T47D (cell line): ENCODE measurements at regions not wholly inside any gene's neighbourhood (a gene's known extent, or its start where the extent isn't known, plus 50 kb on each side); places are given as distances from the start of the nearest gene placed in this dataset.
"Not testable (repeated sequence)": the region's sequence is repeated elsewhere in the genome, so short reads cannot be mapped to it uniquely, and the experiment has no call there.

ENCODE experiments used
- DNase-seq, 2 experiments: peaks; one replicate each; pipeline versions ENCODE4 v3.0.0 to v3.0.0-alpha.2; 2011 to 2012; ENCODE audit warnings: low read depth in 1 of 2, low spot score in 1 of 2
- JUND ChIP-seq: IDR thresholded peaks from 2 replicates; pipeline ENCODE4 v1.6.1; 2012; ENCODE audit warnings: low read depth
- in situ Hi-C: cut with HindIII; loops from 2 replicates; pipeline ENCODE4 v1.10.0; 2016; ENCODE audit warnings: low sequenced_read_pairs, low pct_unique_long_range_greater_than_20kb

DNA sequence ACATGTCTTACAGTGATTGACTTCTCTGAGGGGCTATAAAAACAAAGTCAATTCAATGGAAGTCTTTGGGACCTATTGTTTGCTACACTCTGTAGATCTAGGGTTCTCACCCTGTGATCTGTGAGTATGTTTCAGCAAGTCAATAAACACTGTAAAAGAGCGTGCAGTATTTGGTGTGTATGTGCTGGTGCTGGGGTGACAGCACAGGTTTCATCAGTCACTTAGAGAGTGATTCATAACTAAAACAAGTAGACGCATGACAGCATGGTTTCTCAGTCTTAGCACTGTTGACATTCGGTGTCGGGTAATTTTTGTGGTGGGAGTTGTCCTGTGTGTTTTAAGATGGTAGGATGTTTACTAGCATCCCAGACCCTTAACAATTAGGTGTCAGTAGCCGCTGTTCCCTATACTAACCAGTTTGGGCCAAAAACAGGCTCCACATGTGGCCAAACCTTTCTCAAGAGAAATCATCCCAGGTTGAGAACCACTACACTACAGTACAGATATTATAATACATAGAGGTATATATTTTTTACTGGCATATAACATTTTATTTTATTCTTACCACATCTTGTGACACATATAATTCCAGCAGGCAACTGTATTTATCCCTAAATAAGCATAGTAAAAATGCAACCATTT is 411.8 kb downstream of the ARL4A start:
- in situ Hi-C loops, result no loop called here
- TF ChIP-seq JUND, result no peak
- no peak for DNase-seq

- no peak for TF ChIP-seq JUND
- in situ Hi-C loops, result no loop called here
- no peak for DNase-seq
Measured at GRCh38 chr7:13104128-13104527, 416.7 kb downstream of the ARL4A start.

DNA sequence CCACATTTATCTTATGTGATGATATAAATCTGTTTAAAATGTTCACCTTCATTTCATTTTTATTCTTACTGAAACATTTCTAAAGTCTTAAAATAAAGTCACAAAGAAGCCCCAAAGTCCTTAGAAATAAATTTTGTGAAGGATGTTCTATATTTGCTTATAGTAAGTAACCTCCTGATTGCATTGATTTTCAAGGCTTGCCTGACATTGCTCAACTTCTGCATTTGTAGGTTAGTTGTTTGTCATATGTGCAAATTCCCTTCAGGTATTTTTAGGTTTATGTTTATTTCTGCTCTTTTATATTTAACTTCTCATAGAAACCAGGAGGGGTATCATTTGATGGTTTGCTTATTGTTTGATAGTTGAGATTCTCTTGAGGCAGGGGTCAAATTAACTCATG is 417.8 kb downstream of the ARL4A start:
- in situ Hi-C loops, result no loop called here
- TF ChIP-seq JUND, result no peak
- DNase-seq, result no peak

- DNase-seq, result no peak
- no peak for TF ChIP-seq JUND
- in situ Hi-C loops, result no loop called here
Measured at GRCh38 chr7:13106513-13106912, 419.1 kb downstream of the ARL4A start.

DNA sequence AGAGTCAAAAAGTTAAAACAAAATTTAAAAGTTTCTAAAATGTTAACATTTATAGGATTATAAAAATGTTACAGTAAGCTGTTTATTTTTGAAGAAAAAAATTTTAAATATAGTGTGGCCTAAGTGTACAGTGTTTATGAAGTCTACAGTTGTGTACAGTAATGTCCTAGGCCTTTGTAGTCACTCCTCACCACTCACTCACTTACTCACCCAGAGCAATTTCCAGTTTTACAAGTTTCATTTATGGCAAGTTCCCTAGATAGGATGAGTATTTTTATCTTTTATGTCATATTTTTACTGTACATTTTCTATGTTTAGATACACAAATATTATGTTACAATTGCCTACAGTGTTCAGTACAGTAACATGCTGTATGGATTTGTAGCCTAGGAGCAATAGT is 419.9 kb downstream of the ARL4A start:
- no peak for TF ChIP-seq JUND
- in situ Hi-C loops, result no loop called here
- DNase-seq, result no peak

DNA sequence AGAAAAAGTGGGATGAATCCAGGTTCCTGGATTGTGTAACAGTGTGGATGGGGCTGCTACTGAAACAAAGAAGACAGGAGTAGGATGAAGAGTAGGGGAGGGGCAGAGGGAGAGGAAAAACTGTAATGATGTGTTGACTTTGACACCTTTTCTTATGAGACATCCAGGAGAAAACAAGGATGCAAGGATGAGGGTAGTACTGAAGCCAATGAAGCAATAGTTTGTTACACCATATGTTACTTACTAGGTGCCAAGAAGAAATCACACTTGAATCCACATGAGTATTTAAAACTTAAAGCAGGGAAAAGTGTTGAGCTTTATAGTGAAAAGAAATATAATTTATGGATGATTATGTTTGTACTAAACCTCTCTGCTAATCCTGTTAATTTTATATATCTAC is 420.6 kb downstream of the ARL4A start:
- in situ Hi-C loops, result no loop called here
- DNase-seq, result no peak
- no peak for TF ChIP-seq JUND

DNA sequence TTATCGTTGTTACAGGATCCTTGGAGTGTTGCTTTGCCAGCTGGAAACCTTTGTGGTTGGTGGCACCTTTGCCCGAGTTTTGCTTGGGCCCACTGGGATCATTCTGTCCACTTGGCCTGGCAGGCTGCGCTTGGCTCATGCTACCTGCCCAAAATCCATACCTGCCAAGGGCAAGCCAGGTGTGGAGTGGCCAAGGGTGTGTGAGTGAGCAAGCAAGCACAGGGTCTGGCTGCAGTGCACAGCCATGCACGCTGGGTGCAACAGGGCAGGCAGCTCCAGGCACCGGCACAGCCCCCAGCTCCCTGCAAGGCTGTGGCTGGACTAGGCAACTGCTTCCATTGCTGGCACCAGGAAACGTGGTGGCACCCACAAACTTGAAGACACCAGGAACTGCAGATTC is 421.8 kb downstream of the ARL4A start:
- no peak for DNase-seq
- no peak for TF ChIP-seq JUND
- in situ Hi-C loops, result no loop called here

DNA sequence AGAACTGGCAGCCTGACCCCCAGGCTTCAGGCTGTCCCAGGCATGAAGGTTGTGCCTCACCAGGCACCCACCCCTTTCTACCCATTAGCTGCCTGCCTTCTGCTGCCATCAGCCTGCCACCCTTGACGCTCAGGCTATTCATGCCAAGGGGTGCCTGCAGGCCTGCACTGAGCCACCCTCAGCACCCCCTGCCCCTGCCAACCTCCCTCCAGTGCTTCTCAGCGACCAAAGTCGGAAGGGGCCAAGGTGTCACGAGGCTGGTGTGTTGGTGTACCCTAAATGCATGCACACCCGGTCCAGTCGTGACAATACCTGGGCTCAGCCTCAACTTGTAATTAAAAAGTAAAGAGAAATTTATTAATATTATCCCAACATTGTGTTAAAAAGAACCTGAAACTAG is 422.7 kb downstream of the ARL4A start:
- no peak for TF ChIP-seq JUND
- in situ Hi-C loops, result no loop called here

GRCh38 chr7:13111230-13111629 is 423.8 kb downstream of the ARL4A start:
- in situ Hi-C loops, result no loop called here
- no peak for DNase-seq
- no peak for TF ChIP-seq JUND

More for the DNA sequence above, 422.7 kb downstream of the ARL4A start:
- no peak for DNase-seq

GRCh38 chr7:13114240-13114639 is 426.8 kb downstream of the ARL4A start:
- in situ Hi-C loops, DNase-seq: not testable (repeated sequence)

- peak in 1 of 2 experiments; percentile 26 for DNase-seq
- TF ChIP-seq JUND, result no peak
- in situ Hi-C loops, result no loop called here
Measured at GRCh38 chr7:13115157-13115772, 427.8 kb downstream of the ARL4A start.

DNA sequence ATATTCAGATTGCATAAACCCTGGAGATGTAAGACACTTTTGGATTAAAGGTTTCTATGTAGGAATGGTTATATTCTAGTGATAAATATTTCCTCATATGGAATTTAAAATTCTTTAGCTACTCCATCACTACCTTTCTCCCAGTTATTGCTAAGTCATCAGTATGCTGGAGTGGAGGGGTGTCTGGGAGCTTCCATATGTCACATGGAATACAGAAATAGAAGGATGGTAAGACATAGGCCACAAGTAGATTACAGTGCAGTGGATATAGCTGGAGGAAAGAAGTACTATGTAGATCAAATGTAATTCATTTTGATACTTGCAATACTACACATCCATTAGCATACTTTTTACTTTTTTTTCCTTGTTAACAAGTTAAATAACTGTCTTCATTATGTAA is 428.4 kb downstream of the ARL4A start:
- in situ Hi-C loops, result no loop called here
- no peak for TF ChIP-seq JUND
- DNase-seq, result no peak

DNA sequence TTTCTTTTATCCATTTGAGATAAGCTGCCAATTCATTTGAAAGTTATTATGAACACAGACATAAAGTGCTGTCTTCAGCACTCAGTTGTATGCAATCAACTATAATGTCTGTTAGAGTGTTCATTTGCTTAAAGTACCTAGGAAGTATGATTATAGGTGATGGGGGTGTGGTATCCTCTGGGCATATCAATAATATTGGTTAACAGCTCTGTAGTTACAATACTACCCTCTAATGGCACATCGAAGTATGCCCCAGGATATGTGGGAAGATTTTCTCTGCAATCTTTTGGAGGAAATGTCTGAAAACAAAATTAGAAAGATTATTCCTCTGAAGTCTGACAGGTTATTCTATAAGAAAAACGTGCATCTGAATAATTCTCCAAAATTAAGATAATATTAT is 429.7 kb downstream of the ARL4A start:
- no peak for TF ChIP-seq JUND
- peak in 1 of 2 experiments; percentile 36 for DNase-seq
- in situ Hi-C loops, result no loop called here

DNA sequence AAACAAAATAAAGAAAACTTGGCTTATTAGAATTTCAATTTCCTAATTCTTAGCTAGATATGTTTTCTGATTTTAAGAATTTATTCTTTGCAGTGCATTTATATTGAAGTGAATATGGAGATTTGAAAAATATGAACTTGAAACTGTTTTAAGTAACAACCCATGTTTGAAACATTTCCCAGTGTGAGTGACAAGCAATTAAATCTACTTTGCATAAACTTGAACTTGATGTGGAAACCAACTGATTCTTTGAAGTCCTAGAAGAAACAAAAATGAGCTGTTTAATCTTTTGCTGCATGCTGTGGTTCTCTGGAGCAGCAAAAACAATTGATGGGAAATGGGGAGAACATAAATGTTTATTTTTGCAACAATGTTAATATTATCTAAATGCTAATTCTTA is 430.2 kb downstream of the ARL4A start:
- TF ChIP-seq JUND, result no peak
- in situ Hi-C loops, result no loop called here
- no peak for DNase-seq

DNA sequence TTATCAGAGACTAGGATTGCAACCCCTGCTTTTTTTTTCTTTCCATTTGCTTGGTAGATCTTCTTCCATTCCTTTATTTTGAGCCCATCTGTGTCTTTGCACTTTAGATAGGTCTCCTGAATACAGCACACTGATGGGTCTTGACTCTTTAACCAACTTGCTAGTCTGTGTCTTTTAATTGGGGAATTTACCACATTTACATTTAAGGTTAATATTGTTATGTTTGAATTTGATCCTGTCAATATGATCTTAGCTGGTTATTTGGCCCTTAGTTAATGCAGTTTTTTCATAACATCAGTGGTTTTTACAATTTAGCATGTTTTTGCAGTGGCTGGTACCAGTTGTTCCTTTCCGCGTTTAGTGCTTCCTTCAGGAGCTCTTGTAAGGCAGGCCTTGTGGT is 437.2 kb downstream of the ARL4A start:
- in situ Hi-C loops, DNase-seq: not testable (repeated sequence)
